Fibroblast of the conjunctiva (primary cell): ENCODE measurements at regions not wholly inside any gene's neighbourhood (a gene's known extent, or its start where the extent isn't known, plus 50 kb on each side); places are given as distances from the start of the nearest gene placed in this dataset.
"Not testable (repeated sequence)": the region's sequence is repeated elsewhere in the genome, so short reads cannot be mapped to it uniquely, and the experiment has no call there.

Experiments
- DNase-seq: peaks from one replicate; pipeline ENCODE4 v3.0.0-alpha.2; 2010; ENCODE audit warnings: low read depth

- no peak for DNase-seq
Observed at GRCh38 chr21:14826630-14827029, 238.2 kb downstream of the NRIP1 start.

- no peak for DNase-seq
Observed at GRCh38 chr21:14825514-14825974, 239.3 kb downstream of the NRIP1 start.

GRCh38 chr21:14824126-14824525 is 240.7 kb downstream of the NRIP1 start:
- DNase-seq: no peak

GRCh38 chr21:14817311-14817710 is 247.5 kb downstream of the NRIP1 start:
- DNase-seq: no peak

GRCh38 chr21:14814991-14815390 is 249.8 kb downstream of the NRIP1 start:
- peak; percentile 9 for DNase-seq

- DNase-seq: no peak
Observed at GRCh38 chr21:14814282-14814681, 250.5 kb downstream of the NRIP1 start.

GRCh38 chr21:14804170-14804569 is 258.1 kb upstream of the SAMSN1 start:
- DNase-seq: not testable (repeated sequence)

GRCh38 chr21:14797543-14797942 is 251.4 kb upstream of the SAMSN1 start:
- no peak for DNase-seq

GRCh38 chr21:14787312-14787711 is 241.2 kb upstream of the SAMSN1 start:
- no peak for DNase-seq

GRCh38 chr21:14785679-14786078 is 239.6 kb upstream of the SAMSN1 start:
- no peak for DNase-seq

- DNase-seq: no peak
Observed at GRCh38 chr21:14773777-14774345, 227.7 kb upstream of the SAMSN1 start.

- no peak for DNase-seq
Observed at GRCh38 chr21:14771593-14771992, 225.5 kb upstream of the SAMSN1 start.

- no peak for DNase-seq
Observed at GRCh38 chr21:14768042-14768441, 221.9 kb upstream of the SAMSN1 start.

GRCh38 chr21:14767192-14767852 is 221.2 kb upstream of the SAMSN1 start:
- DNase-seq: no peak

- no peak for DNase-seq
Observed at GRCh38 chr21:14766241-14766640, 220.1 kb upstream of the SAMSN1 start.

GRCh38 chr21:14763695-14764064 is 217.6 kb upstream of the SAMSN1 start:
- DNase-seq: no peak

GRCh38 chr21:14762734-14763694 is 216.9 kb upstream of the SAMSN1 start:
- DNase-seq: no peak

GRCh38 chr21:14762327-14762726 is 216.2 kb upstream of the SAMSN1 start:
- no peak for DNase-seq

- no peak for DNase-seq
Observed at GRCh38 chr21:14759285-14759684, 213.2 kb upstream of the SAMSN1 start.

GRCh38 chr21:14758849-14759248 is 212.7 kb upstream of the SAMSN1 start:
- no peak for DNase-seq

- DNase-seq: no peak
Observed at GRCh38 chr21:14757533-14758327, 211.6 kb upstream of the SAMSN1 start.

GRCh38 chr21:14755086-14755485 is 209.0 kb upstream of the SAMSN1 start:
- DNase-seq: no peak
